Left ventricle myocardium inferior (tissue), 1 donor: ENCODE measurements at regions not wholly inside any gene's neighbourhood (a gene's known extent, or its start where the extent isn't known, plus 50 kb on each side); places are given as distances from the start of the nearest gene placed in this dataset.

Experiments
- DNase-seq: peaks from one replicate; pipeline ENCODE4 v3.0.0-alpha.2; 2020
- H3K27ac ChIP-seq: fragments of 200-600 bp; replicated peaks from 2 replicates; pipeline ENCODE4 v1.8.0; 2021
- H3K27me3 ChIP-seq: fragments of 200-600 bp; 2 replicates; pipeline ENCODE4 v1.8.0; 2021; ENCODE audit warnings: low read depth
- H3K36me3 ChIP-seq: fragments of 200-600 bp; 2 replicates; pipeline ENCODE4 v1.8.0; 2021
- H3K4me1 ChIP-seq: fragments of 200-600 bp; 2 replicates; pipeline ENCODE4 v1.8.0; 2021
- H3K4me3 ChIP-seq: fragments of 200-600 bp; 2 replicates; pipeline ENCODE4 v1.8.0; 2021; ENCODE audit warnings: mild to moderate bottlenecking, moderate library complexity
- H3K9me3 ChIP-seq: fragments of 200-600 bp; replicated peaks from 2 replicates; pipeline ENCODE4 v1.8.0; 2021
- intact Hi-C: fragments of 100-400 bp; cut with micrococcal nuclease; formaldehyde crosslinking; loops from one replicate; pipeline ENCODE4 v1.11.0; 2022
- TF ChIP-seq, protein P1 (sequence below): fragments of 200-600 bp; IDR thresholded peaks from 2 replicates; pipeline ENCODE4 v1.8.0; 2021; ENCODE audit warnings: antibody characterized with exemption, mild to moderate bottlenecking, borderline replicate concordance
- donor health status: DM: no; HTN: yes; CAD: no; lungs with severe emphysema.

GRCh38 chr10:49243610-49244283 is 55.2 kb upstream of the C10orf71 start:
- Histone ChIP-seq H3K27me3 (no peaks in the 10 kb centered on the region), H3K4me3 (no peak overlapping the region), H3K4me1 (peaks cover 48% of the 10 kb centered on the region), H3K27ac (peak overlapping the region; percentile 64), H3K36me3 (no peaks in the 10 kb centered on the region), H3K9me3 (no peaks in the 10 kb centered on the region)
- TF ChIP-seq, protein P1, sequence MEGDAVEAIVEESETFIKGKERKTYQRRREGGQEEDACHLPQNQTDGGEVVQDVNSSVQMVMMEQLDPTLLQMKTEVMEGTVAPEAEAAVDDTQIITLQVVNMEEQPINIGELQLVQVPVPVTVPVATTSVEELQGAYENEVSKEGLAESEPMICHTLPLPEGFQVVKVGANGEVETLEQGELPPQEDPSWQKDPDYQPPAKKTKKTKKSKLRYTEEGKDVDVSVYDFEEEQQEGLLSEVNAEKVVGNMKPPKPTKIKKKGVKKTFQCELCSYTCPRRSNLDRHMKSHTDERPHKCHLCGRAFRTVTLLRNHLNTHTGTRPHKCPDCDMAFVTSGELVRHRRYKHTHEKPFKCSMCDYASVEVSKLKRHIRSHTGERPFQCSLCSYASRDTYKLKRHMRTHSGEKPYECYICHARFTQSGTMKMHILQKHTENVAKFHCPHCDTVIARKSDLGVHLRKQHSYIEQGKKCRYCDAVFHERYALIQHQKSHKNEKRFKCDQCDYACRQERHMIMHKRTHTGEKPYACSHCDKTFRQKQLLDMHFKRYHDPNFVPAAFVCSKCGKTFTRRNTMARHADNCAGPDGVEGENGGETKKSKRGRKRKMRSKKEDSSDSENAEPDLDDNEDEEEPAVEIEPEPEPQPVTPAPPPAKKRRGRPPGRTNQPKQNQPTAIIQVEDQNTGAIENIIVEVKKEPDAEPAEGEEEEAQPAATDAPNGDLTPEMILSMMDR, result no peak
- DNase-seq, result no peak
- intact Hi-C loops, result no loop called here

DNA sequence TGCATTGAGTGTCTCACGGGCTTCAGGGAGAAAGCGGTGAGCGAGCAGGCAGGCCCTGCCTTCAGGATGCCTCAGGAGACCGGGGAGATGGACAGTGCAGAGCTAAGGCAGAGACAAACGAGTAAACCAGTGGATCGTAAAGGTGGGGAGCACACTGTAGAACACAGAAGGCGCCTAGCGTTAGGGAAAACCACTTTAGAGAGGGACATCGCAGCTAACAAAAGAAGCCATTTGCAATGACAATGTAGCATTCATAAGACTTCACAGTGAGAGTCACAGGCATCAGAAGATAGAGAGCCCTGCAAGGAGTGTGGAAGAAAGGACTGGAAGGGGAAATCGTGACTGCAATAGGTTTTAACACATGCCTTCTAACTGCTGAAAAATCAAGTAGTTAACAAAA is 54.9 kb upstream of the TMEM273 start:
- no peaks in the 10 kb centered on the region for H3K27me3 ChIP-seq
- peaks cover 48% of the 10 kb centered on the region for H3K4me1 ChIP-seq
- H3K27ac ChIP-seq, result peak overlapping the region; percentile 64
- no peaks in the 10 kb centered on the region for H3K36me3 ChIP-seq
- intact Hi-C loops, result no loop called here
- no peak overlapping the region for H3K4me3 ChIP-seq
- no peaks in the 10 kb centered on the region for H3K9me3 ChIP-seq
- DNase-seq, result no peak
- TF ChIP-seq, protein P1, result no peak

- H3K4me3 ChIP-seq, result no peak overlapping the region
- TF ChIP-seq, protein P1, result no peak
- H3K27me3 ChIP-seq, result no peaks in the 10 kb centered on the region
- H3K4me1 ChIP-seq, result peaks cover 48% of the 10 kb centered on the region
- peak; percentile 75 for DNase-seq
- intact Hi-C loops, result no loop called here
- no peaks in the 10 kb centered on the region for H3K36me3 ChIP-seq
- H3K9me3 ChIP-seq, result no peaks in the 10 kb centered on the region
- peak overlapping the region; percentile 64 for H3K27ac ChIP-seq
These were observed 54.4 kb upstream of the TMEM273 start for GRCh38 chr10:49242604-49243003.

DNA sequence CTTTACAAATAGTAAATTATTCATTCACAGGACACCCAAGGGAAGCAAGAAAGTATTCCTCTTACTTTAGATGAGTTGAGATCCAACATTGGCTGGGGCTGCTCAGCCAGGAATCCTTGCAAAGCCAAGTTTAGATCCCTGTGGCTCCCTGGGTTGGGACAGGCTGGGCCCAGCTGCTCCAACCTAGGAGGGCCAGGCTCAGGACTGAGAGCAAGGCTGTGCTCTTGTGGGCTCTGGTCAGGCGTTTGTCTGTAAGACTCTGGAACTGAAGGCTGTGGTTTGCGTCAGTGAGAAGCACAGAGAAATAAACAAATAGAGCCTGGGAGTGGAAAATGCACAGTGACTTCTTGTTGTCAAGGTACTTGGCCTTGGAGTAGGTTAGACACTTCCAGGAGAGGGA is 53.2 kb upstream of the TMEM273 start:
- Histone ChIP-seq H3K9me3 (no peaks in the 10 kb centered on the region), H3K4me1 (peaks cover 48% of the 10 kb centered on the region), H3K4me3 (no peak overlapping the region), H3K27ac (peak overlapping the region; percentile 64), H3K27me3 (no peaks in the 10 kb centered on the region), H3K36me3 (no peaks in the 10 kb centered on the region)
- TF ChIP-seq, protein P1, result no peak
- intact Hi-C loops, result no loop called here
- DNase-seq, result peak; percentile 47

DNA sequence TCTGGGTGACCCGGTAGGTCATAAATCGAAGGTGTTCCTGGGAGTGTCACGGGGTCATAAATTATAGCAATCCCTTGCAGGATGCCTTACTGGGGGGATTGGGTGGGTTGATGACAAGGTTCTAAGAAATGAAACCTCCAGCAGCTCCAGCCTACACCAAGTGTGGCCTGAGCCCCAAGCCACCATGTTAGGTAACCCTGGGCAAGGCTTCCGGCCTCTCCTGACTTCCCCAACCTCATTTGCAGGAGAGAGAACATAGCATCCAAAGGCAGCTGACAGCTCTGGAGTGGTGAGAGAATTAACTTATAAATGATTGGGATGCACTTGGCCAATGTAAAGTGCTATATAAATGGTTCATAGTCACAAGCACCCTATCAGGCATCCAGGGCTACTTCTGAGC is 52.8 kb upstream of the TMEM273 start:
- intact Hi-C loops, result no loop called here
- no peaks in the 10 kb centered on the region for H3K9me3 ChIP-seq
- TF ChIP-seq, protein P1, result no peak
- H3K4me3 ChIP-seq, result no peak overlapping the region
- H3K27ac ChIP-seq, result peak overlapping the region; percentile 64
- H3K27me3 ChIP-seq, result no peaks in the 10 kb centered on the region
- no peaks in the 10 kb centered on the region for H3K36me3 ChIP-seq
- peaks cover 48% of the 10 kb centered on the region for H3K4me1 ChIP-seq
- no peak for DNase-seq
